ENCODE measurements at regions not wholly inside any gene's neighbourhood (a gene's known extent, or its start where the extent isn't known, plus 50 kb on each side); places are given as distances from the start of the nearest gene placed in this dataset.

DNA sequence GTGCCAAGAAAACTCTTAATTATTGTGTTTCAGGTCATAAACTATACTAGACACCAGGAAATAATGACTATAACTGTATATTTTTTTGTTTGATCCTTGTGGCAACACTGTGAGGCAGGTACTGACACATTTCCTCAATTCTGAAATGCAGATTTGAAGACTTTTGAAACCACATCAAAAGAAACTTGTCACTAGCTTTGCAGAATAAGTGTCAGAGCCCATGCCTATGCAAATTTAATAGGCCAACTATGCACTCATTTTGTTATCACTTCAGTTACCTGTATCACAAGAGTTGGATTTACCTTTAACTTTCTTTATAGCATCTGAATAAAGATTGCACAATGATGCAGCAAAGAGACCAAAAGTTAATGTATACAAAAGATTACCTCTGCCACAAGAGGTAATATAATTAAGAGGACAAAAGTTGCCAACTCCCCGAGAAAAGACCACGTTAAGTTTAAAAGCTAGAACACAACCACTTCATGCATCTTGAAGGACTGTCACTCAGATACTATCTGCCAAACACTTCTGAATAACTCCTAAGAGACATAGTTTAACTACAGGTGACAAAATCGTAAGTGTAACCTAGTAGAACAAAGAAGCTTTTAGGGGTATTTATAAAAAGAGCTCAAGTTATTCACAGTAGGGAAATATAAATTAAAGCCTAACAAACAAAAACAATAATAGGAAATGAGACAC, 80.5 kb downstream of the ELAPOR2 start:
- H3K4me3 ChIP-seq = no peak overlapping the region
- no peak for TF ChIP-seq CTCF (IDR thresholded peaks at IDR 0.05)
- no peaks in the 10 kb centered on the region for H3K9me3 ChIP-seq
- peaks cover 17% of the 10 kb centered on the region for H3K4me1 ChIP-seq (ENCODE audit: low read depth)
- H3K36me3 ChIP-seq (ENCODE audit: low read depth) = no peaks in the 10 kb centered on the region
- intact Hi-C loops (cut with DNase I, micrococcal nuclease) = no loop called here
- ATAC-seq (peak; percentile 88), DNase-seq (peak in 1 of 3 donors; percentile 17)

DNA sequence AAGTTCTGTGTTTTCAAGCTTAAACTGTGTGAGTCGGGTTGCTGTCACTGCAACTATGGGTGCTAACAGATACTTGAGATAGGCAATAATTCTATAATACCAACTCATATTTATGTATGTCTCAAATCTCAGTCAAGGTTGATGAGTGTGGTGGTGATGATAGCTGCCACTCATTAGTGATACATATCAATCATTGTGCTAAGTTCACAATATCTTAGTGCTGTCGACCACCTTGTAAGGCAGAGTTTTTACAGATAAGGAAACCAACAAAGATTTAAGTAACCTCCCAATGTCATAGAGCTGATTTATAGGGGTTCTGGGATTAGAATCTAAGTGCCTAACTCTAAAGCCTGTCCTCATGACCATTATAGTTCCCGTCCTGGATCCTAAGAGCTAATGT, 82.5 kb downstream of the ELAPOR2 start:
- ATAC-seq (no peak), DNase-seq (no peak)
- Histone ChIP-seq H3K36me3 (ENCODE audit: low read depth) (no peaks in the 10 kb centered on the region), H3K4me3 (no peak overlapping the region), H3K4me1 (ENCODE audit: low read depth) (peaks cover 25% of the 10 kb centered on the region), H3K9me3 (no peaks in the 10 kb centered on the region)
- intact Hi-C loops (cut with DNase I, micrococcal nuclease) = no loop called here
- no peak for TF ChIP-seq CTCF (IDR thresholded peaks at IDR 0.05)

DNA sequence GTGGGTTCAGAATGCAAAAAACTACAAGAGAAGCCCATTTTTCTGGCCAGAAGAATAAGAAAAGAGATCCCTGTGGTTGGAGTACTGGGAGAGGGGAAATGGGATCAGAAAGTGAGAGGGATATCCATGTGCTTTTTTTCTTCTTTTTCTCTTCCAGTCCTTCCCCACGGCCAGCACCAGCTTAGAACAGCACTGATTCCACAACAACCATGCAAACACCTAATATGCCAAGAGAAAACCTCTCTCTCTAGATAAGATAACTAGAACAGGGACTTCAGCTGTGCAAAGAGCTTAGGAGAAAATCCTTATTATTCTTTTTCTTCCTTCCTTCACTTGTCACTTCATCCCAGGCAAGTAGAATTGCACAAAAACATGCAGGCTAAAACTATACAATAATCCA, 83.5 kb downstream of the ELAPOR2 start:
- Histone ChIP-seq H3K4me3 (no peak overlapping the region), H3K4me1 (ENCODE audit: low read depth) (peaks cover 25% of the 10 kb centered on the region), H3K36me3 (ENCODE audit: low read depth) (no peaks in the 10 kb centered on the region), H3K9me3 (no peaks in the 10 kb centered on the region)
- ATAC-seq = no peak
- intact Hi-C loops (cut with DNase I, micrococcal nuclease) = no loop called here
- no peak for DNase-seq
- no peak for TF ChIP-seq CTCF (IDR thresholded peaks at IDR 0.05)

- Histone ChIP-seq H3K4me3 (no peak overlapping the region), H3K4me1 (ENCODE audit: low read depth) (peaks cover 21% of the 10 kb centered on the region), H3K36me3 (ENCODE audit: low read depth) (no peaks in the 10 kb centered on the region), H3K9me3 (no peaks in the 10 kb centered on the region)
- TF ChIP-seq CTCF (IDR thresholded peaks at IDR 0.05) = no peak
- no peak for ATAC-seq
- intact Hi-C loops (cut with DNase I, micrococcal nuclease) = no loop called here
- DNase-seq = no peak
Observed at GRCh38 chr7:86975449-86975848, 84.0 kb downstream of the ELAPOR2 start.

DNA sequence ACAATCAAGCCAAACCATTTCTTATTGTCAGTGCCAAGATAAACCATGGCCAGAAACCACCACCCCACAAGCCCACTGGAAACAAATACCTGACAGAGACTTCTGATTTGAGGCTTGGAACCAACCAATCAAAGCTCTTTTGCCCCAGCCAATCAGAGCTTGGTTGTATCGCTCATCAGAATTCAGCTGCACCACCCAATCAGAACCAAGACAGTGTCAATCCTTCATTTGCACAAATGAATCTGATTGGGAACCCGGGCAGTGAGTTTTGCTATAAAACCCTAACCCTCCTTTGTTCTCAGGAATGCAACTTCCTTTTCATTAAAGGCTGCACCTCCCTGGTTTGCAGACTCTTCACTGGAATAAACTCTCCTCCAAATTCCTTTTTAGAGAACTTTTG, 87.4 kb downstream of the ELAPOR2 start:
- Histone ChIP-seq H3K36me3 (ENCODE audit: low read depth) (no peaks in the 10 kb centered on the region), H3K4me3 (no peak overlapping the region), H3K4me1 (ENCODE audit: low read depth) (peaks cover 21% of the 10 kb centered on the region), H3K9me3 (no peaks in the 10 kb centered on the region)
- intact Hi-C loops (cut with DNase I, micrococcal nuclease) = no loop called here
- ATAC-seq (no peak), DNase-seq (no peak)
- TF ChIP-seq CTCF (IDR thresholded peaks at IDR 0.05) = no peak

DNA sequence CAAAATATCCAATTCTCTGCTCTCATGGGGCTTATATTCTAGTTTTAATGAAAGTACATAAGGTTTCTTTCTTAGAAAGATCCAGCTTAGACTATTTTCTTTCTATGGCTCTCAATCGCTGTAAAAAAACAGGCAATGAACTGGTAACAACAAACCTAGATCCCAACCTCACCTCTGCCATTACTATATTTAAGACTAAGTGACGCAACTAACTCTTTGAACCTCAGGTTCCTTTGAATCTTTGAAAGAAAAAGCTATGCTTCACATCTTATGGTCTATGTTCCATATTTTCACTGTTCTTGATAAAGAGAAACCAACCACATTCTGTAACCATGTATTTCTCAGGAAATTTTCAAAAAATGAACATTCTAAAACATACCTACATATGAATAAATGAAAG, 88.5 kb downstream of the ELAPOR2 start:
- H3K4me3 ChIP-seq = no peak overlapping the region
- no peaks in the 10 kb centered on the region for H3K36me3 ChIP-seq (ENCODE audit: low read depth)
- no peaks in the 10 kb centered on the region for H3K9me3 ChIP-seq
- intact Hi-C loops (cut with DNase I, micrococcal nuclease) = no loop called here
- ATAC-seq (no peak), DNase-seq (no peak)
- H3K4me1 ChIP-seq (ENCODE audit: low read depth) = peaks cover 26% of the 10 kb centered on the region
- TF ChIP-seq CTCF (IDR thresholded peaks at IDR 0.05) = no peak
